ENCODE measurements at regions not wholly inside any gene's neighbourhood (a gene's known extent, or its start where the extent isn't known, plus 50 kb on each side); places are given as distances from the start of the nearest gene placed in this dataset.
"Not testable (repeated sequence)": the region's sequence is repeated elsewhere in the genome, so short reads cannot be mapped to it uniquely, and the experiment has no call there.

DNA sequence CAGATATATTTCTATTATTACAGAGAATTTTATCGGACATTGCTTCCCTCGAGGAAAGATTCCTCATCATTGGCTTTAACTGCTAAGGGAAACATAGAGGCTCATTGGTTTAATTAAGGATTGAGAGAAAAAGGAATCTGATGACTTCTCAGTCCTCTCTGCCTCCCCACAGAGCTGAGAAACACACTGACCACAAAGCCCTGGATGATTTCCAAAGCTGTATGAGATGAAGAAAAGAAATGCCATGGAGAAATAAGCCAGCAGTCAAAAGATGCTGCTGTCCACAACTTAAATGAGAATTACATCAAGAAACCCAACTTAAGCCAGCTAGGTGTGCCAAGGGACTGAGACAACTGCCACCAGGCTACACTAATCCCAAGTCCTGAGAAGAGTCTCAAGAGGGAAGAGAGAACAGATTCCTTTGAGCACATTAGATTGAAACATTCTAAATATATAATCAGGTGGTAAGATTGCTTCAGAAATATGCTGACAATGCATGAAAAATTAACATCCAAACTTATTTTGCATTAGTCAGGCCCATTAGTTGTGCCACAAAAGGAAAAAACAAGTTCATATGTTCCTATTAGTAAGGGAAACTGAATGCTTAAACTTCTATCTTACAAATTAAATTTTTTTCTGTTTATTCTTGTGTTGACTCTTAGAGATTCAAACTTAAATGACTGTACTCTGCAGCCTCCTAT lies 308.1 kb upstream of the CYRIA start:
- Histone ChIP-seq H3K4me1 (ENCODE audit: control insufficient read depth, insufficient read depth, low read length) (no peaks in the 10 kb centered on the region), H3K9me3 (ENCODE audit: control insufficient read depth, insufficient read depth, low read length) (no peaks in the 10 kb centered on the region), H3K27me3 (ENCODE audit: control insufficient read depth, insufficient read depth, low read length) (no peaks in the 10 kb centered on the region), H3K27ac (ENCODE audit: low read length) (no peak overlapping the region), H3K36me3 (ENCODE audit: control insufficient read depth, insufficient read depth, low read length) (no peaks in the 10 kb centered on the region), H3K4me3 (ENCODE audit: low read length) (no peak overlapping the region)
- no CpG with 5 or more reads among the region's 2 CpGs for WGBS (ENCODE audit: insufficient coverage)
- no peak for ATAC-seq
- Mint-ChIP-seq H3K9me3 (peaks cover 10% of the 10 kb centered on the region in 2 donors), H3K4me1 (no peaks in the 10 kb centered on the region), H3K36me3 (no peaks in the 10 kb centered on the region), H3K27ac (no peak overlapping the region), H3K4me3 (no peak overlapping the region), H3K27me3 (ENCODE audit: low read depth in 2 of 2) (no peaks in the 10 kb centered on the region)
- intact Hi-C loops (cut with micrococcal nuclease) = no loop called here
- DNase-seq = no peak
- no peak for TF ChIP-seq CTCF (IDR thresholded peaks at IDR 0.05)

- Histone ChIP-seq H3K27me3 (ENCODE audit: control insufficient read depth, insufficient read depth, low read length) (no peaks in the 10 kb centered on the region), H3K36me3 (ENCODE audit: control insufficient read depth, insufficient read depth, low read length) (no peaks in the 10 kb centered on the region), H3K4me3 (ENCODE audit: low read length) (no peak overlapping the region), H3K9me3 (ENCODE audit: control insufficient read depth, insufficient read depth, low read length) (no peaks in the 10 kb centered on the region), H3K27ac (ENCODE audit: low read length) (no peak overlapping the region), H3K4me1 (ENCODE audit: control insufficient read depth, insufficient read depth, low read length) (no peaks in the 10 kb centered on the region)
- Mint-ChIP-seq H3K9me3 (peaks cover 10% of the 10 kb centered on the region in 2 donors), H3K27ac (no peak overlapping the region), H3K4me3 (no peak overlapping the region), H3K36me3 (no peaks in the 10 kb centered on the region), H3K27me3 (ENCODE audit: low read depth in 2 of 2) (no peaks in the 10 kb centered on the region), H3K4me1 (no peaks in the 10 kb centered on the region)
- ATAC-seq (no peak), DNase-seq (no peak)
- no peak for TF ChIP-seq CTCF (IDR thresholded peaks at IDR 0.05)
- intact Hi-C loops (cut with micrococcal nuclease) = no loop called here
- WGBS (ENCODE audit: insufficient coverage) = 88% methylated on average over 1 of the region's 1 CpG
These were observed 306.6 kb upstream of the CYRIA start for GRCh38 chr2:16972276-16972675.

DNA sequence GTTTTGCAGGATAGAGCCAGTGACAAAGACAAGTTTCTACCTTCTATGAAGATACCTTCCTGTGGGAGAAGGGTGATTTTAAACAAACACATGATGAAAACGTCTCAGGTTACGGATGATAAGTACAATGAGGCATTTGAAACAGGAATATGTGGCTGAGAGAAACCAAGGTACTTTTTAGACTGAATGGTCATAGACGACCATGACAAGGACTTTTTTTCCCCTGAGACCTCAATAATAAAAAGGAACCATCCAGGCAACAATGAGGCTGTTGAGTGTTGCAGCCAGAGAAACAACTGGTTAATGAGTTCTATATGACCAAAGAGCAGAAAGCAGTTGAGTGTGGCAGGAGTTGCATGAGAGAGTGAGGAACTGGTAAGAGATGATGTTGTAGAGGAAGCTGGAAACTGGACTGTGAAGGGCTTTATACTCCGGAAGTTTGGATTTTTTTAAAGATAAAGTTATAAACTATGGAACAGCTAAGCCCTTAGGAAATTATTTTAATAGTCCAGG lies 306.1 kb upstream of the CYRIA start:
- Mint-ChIP-seq H3K27me3 (ENCODE audit: low read depth in 2 of 2) (no peaks in the 10 kb centered on the region), H3K27ac (no peak overlapping the region), H3K36me3 (no peaks in the 10 kb centered on the region), H3K9me3 (peaks cover 10 to 13% of the 10 kb centered on the region in 2 donors), H3K4me3 (no peak overlapping the region), H3K4me1 (no peaks in the 10 kb centered on the region)
- H3K9me3 ChIP-seq (ENCODE audit: control insufficient read depth, insufficient read depth, low read length) = no peaks in the 10 kb centered on the region
- H3K27me3 ChIP-seq (ENCODE audit: control insufficient read depth, insufficient read depth, low read length) = no peaks in the 10 kb centered on the region
- H3K27ac ChIP-seq (ENCODE audit: low read length) = no peak overlapping the region
- no peak overlapping the region for H3K4me3 ChIP-seq (ENCODE audit: low read length)
- WGBS (ENCODE audit: insufficient coverage) = 79% methylated on average over 4 of the region's 4 CpGs
- no peaks in the 10 kb centered on the region for H3K4me1 ChIP-seq (ENCODE audit: control insufficient read depth, insufficient read depth, low read length)
- ATAC-seq (no peak), DNase-seq (no peak)
- intact Hi-C loops (cut with micrococcal nuclease) = no loop called here
- TF ChIP-seq CTCF (IDR thresholded peaks at IDR 0.05) = no peak
- H3K36me3 ChIP-seq (ENCODE audit: control insufficient read depth, insufficient read depth, low read length) = no peaks in the 10 kb centered on the region

DNA sequence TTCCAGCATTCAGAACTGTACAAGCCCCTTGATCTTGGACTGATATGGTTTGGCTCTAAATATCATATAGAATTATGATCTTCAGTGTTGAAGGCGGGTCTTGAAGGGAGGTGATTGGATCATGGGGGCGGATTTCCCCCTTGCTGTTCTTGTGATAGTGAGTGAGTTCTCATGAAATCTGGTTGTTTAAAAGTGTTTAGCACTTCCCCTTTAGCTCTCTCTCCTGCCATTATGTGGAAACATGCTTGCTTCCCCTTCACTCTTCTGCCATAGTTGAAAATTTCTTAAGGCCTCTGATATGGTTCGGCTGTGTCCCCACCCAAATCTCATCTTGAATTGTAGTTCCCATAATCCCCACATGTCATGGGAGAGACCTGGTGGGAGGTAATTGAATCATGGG lies 305.3 kb upstream of the CYRIA start:
- H3K9me3 ChIP-seq (ENCODE audit: control insufficient read depth, insufficient read depth, low read length); H3K27ac Mint-ChIP-seq; intact Hi-C loops (cut with micrococcal nuclease); H3K27me3 Mint-ChIP-seq (ENCODE audit: low read depth in 2 of 2); H3K4me1 ChIP-seq (ENCODE audit: control insufficient read depth, insufficient read depth, low read length); H3K4me3 ChIP-seq (ENCODE audit: low read length); ATAC-seq; DNase-seq; H3K4me3 Mint-ChIP-seq; H3K4me1 Mint-ChIP-seq; H3K36me3 Mint-ChIP-seq; H3K36me3 ChIP-seq (ENCODE audit: control insufficient read depth, insufficient read depth, low read length); H3K27me3 ChIP-seq (ENCODE audit: control insufficient read depth, insufficient read depth, low read length); H3K27ac ChIP-seq (ENCODE audit: low read length): not testable (repeated sequence)
- peaks cover 10 to 13% of the 10 kb centered on the region in 2 donors for H3K9me3 Mint-ChIP-seq
- 84% methylated on average over 2 of the region's 3 CpGs for WGBS (ENCODE audit: insufficient coverage)
